ENCODE measurements at regions not wholly inside any gene's neighbourhood (a gene's known extent, or its start where the extent isn't known, plus 50 kb on each side); places are given as distances from the start of the nearest gene placed in this dataset.

GRCh38 chr2:240362826-240363745 lies 72.4 kb upstream of the GPC1 start (continued):
- no peak for TF ChIP-seq RNF2 (IDR thresholded peaks at IDR 0.05; ENCODE audit: borderline replicate concordance, low read depth, low read length, missing control alignments, poor library complexity, severe bottlenecking)
- no peak for TF ChIP-seq CHD7 (IDR thresholded peaks at IDR 0.05; ENCODE audit: insufficient replicate concordance, low read length)
- no peak for TF ChIP-seq SP1 (IDR thresholded peaks at IDR 0.05; ENCODE audit: low read depth, low read length)
- no peak for TF ChIP-seq RXRA (IDR thresholded peaks at IDR 0.05; ENCODE audit: insufficient read depth, low read depth, low read length)
- TF ChIP-seq ZNF274 (IDR thresholded peaks at IDR 0.05; ENCODE audit: borderline replicate concordance, extremely low read depth, low read length), result no peak
- no peak for TF ChIP-seq NANOG (IDR thresholded peaks at IDR 0.05; ENCODE audit: insufficient read depth, low read depth, low read length, poor library complexity, severe bottlenecking)
- no peak for TF ChIP-seq CHD2 (IDR thresholded peaks at IDR 0.05; ENCODE audit: low read length)
- TF ChIP-seq RAD21 (IDR thresholded peaks at IDR 0.05 in 1 of 2, conservative IDR thresholded peaks at IDR 0.05 in 1 of 2; ENCODE audit: low read depth in 2 of 2, low read length in 2 of 2), result no peak

Measured in H1 (cell line).